Type B pancreatic cell (in vitro differentiated cells): ENCODE measurements at regions not wholly inside any gene's neighbourhood (a gene's known extent, or its start where the extent isn't known, plus 50 kb on each side); places are given as distances from the start of the nearest gene placed in this dataset.
"Not testable (repeated sequence)": the region's sequence is repeated elsewhere in the genome, so short reads cannot be mapped to it uniquely, and the experiment has no call there.

Experiments used
- DNase-seq: peaks from one replicate; pipeline ENCODE4 v3.0.0; 2021; ENCODE audit warnings: mixed read lengths; ENCODE audit not compliant: unreplicated experiment; ENCODE audit errors: extremely low spot score
- H3K27ac Mint-ChIP-seq: 2 replicates; pipeline ENCODE4 v1.8.0; 2021; ENCODE audit warnings: mild to moderate bottlenecking, mixed read lengths
- H3K27me3 Mint-ChIP-seq: 2 replicates; pipeline ENCODE4 v1.8.0; 2021; ENCODE audit warnings: mixed read lengths
- H3K36me3 Mint-ChIP-seq: 2 replicates; pipeline ENCODE4 v1.8.0; 2021; ENCODE audit warnings: mixed read lengths
- H3K4me1 Mint-ChIP-seq: one replicate; pipeline ENCODE4 v1.8.0; 2021; ENCODE audit warnings: mixed read lengths; ENCODE audit not compliant: unreplicated experiment
- H3K4me3 Mint-ChIP-seq: 2 replicates; pipeline ENCODE4 v1.8.0; 2021; ENCODE audit warnings: mild to moderate bottlenecking, mixed read lengths
- H3K9me3 Mint-ChIP-seq: 2 replicates; pipeline ENCODE4 v1.8.0; 2021; ENCODE audit warnings: mixed read lengths
- CTCF ChIP-seq: fragments of 200-600 bp; sonication (generic); conservative IDR thresholded peaks from 2 replicates; pipeline ENCODE4 v1.5.0; 2021; ENCODE audit warnings: antibody characterized with exemption, mild to moderate bottlenecking

- Mint-ChIP-seq H3K9me3 (no peaks in the 10 kb centered on the region), H3K27me3 (peaks cover 30% of the 10 kb centered on the region), H3K4me1 (no peaks in the 10 kb centered on the region), H3K4me3 (no peak overlapping the region), H3K36me3 (no peaks in the 10 kb centered on the region), H3K27ac (no peak overlapping the region)
- TF ChIP-seq CTCF: no peak
- no peak for DNase-seq
Observed at GRCh38 chr12:131513606-131514005, 197.3 kb upstream of the SFSWAP start.

GRCh38 chr12:131520553-131520952 lies 190.3 kb upstream of the SFSWAP start:
- H3K27ac Mint-ChIP-seq, H3K4me3 Mint-ChIP-seq, H3K4me1 Mint-ChIP-seq, DNase-seq, H3K36me3 Mint-ChIP-seq, H3K9me3 Mint-ChIP-seq: not testable (repeated sequence)
- H3K27me3 Mint-ChIP-seq: peaks cover 29% of the 10 kb centered on the region

- Mint-ChIP-seq H3K9me3 (no peaks in the 10 kb centered on the region), H3K4me3 (no peak overlapping the region), H3K27ac (no peak overlapping the region), H3K4me1 (no peaks in the 10 kb centered on the region), H3K27me3 (peaks cover 29% of the 10 kb centered on the region), H3K36me3 (no peaks in the 10 kb centered on the region)
- no peak for TF ChIP-seq CTCF
- DNase-seq: no peak
Observed at GRCh38 chr12:131521326-131521725, 189.6 kb upstream of the SFSWAP start.

- DNase-seq: no peak
- H3K4me3 Mint-ChIP-seq: no peak overlapping the region
- no peaks in the 10 kb centered on the region for H3K36me3 Mint-ChIP-seq
Observed at GRCh38 chr12:131525795-131526508, 184.9 kb upstream of the SFSWAP start.

GRCh38 chr12:131527092-131527491 lies 183.8 kb upstream of the SFSWAP start:
- no peak for DNase-seq
- H3K27ac Mint-ChIP-seq: no peak overlapping the region
- peaks cover 28% of the 10 kb centered on the region for H3K27me3 Mint-ChIP-seq
- H3K4me1 Mint-ChIP-seq: no peaks in the 10 kb centered on the region
- H3K9me3 Mint-ChIP-seq: no peaks in the 10 kb centered on the region
- no peak overlapping the region for H3K4me3 Mint-ChIP-seq
- no peaks in the 10 kb centered on the region for H3K36me3 Mint-ChIP-seq
- TF ChIP-seq CTCF: no peak

More at GRCh38 chr12:131525795-131526508, 184.9 kb upstream of the SFSWAP start:
- Mint-ChIP-seq H3K4me1 (no peaks in the 10 kb centered on the region), H3K9me3 (no peaks in the 10 kb centered on the region), H3K27me3 (peaks cover 17% of the 10 kb centered on the region), H3K27ac (no peak overlapping the region)
- TF ChIP-seq CTCF: no peak

- Mint-ChIP-seq H3K9me3 (no peaks in the 10 kb centered on the region), H3K4me3 (no peak overlapping the region), H3K27me3 (peaks cover 34% of the 10 kb centered on the region), H3K27ac (no peak overlapping the region), H3K4me1 (no peaks in the 10 kb centered on the region), H3K36me3 (no peaks in the 10 kb centered on the region)
- DNase-seq: no peak
- no peak for TF ChIP-seq CTCF
Observed at GRCh38 chr12:131527736-131528135, 183.2 kb upstream of the SFSWAP start.
